ENCODE measurements at regions not wholly inside any gene's neighbourhood (a gene's known extent, or its start where the extent isn't known, plus 50 kb on each side); places are given as distances from the start of the nearest gene placed in this dataset.
"Not testable (repeated sequence)": the region's sequence is repeated elsewhere in the genome, so short reads cannot be mapped to it uniquely, and the experiment has no call there.

- H3K36me3 ChIP-seq (ENCODE audit: control insufficient read depth in 2 of 2, extremely low read depth in 1 of 2, insufficient read depth in 1 of 2, low read length in 1 of 2); H3K4me3 Mint-ChIP-seq; H3K4me1 ChIP-seq (ENCODE audit: control insufficient read depth in 1 of 2, extremely low read depth in 1 of 2, insufficient read depth in 2 of 2, low read length in 2 of 2); CTCF ChIA-PET; H3K27me3 ChIP-seq (replicated peaks in 1 of 2; ENCODE audit: control insufficient read depth in 2 of 2, extremely low read depth in 1 of 2, insufficient read depth in 2 of 2, low read length in 1 of 2); H3K4me1 Mint-ChIP-seq; H3K4me3 ChIP-seq (ENCODE audit: control insufficient read depth in 1 of 2, extremely low read depth in 1 of 2, low read length in 1 of 2); H3K9me3 Mint-ChIP-seq; POLR2A ChIA-PET; ATAC-seq (replicated peaks in 1 of 4); H3K27ac Mint-ChIP-seq; DNase-seq; H3K27ac ChIP-seq (ENCODE audit: low read length); H3K36me3 Mint-ChIP-seq; H3K9me3 ChIP-seq: not testable (repeated sequence)
- WGBS (ENCODE audit: insufficient coverage): no CpG with 5 or more reads among the region's 1 CpG
- H3K27me3 Mint-ChIP-seq: peaks cover 21 to 39% of the 10 kb centered on the region in 2 donors
Observed at GRCh38 chr9:62815436-62815835, 1625.6 kb downstream of the SPATA31A7 start.

GRCh38 chr9:62816331-62816730 lies 1626.5 kb downstream of the SPATA31A7 start:
- H3K4me3 Mint-ChIP-seq; H3K9me3 ChIP-seq; H3K4me1 ChIP-seq (ENCODE audit: control insufficient read depth in 1 of 2, extremely low read depth in 1 of 2, insufficient read depth in 2 of 2, low read length in 2 of 2); H3K27ac Mint-ChIP-seq; H3K9me3 Mint-ChIP-seq; H3K4me3 ChIP-seq (ENCODE audit: control insufficient read depth in 1 of 2, extremely low read depth in 1 of 2, low read length in 1 of 2); CTCF ChIA-PET; H3K27me3 ChIP-seq (replicated peaks in 1 of 2; ENCODE audit: control insufficient read depth in 2 of 2, extremely low read depth in 1 of 2, insufficient read depth in 2 of 2, low read length in 1 of 2); H3K27ac ChIP-seq (ENCODE audit: low read length); POLR2A ChIA-PET; DNase-seq; H3K36me3 Mint-ChIP-seq; ATAC-seq (replicated peaks in 1 of 4); H3K36me3 ChIP-seq (ENCODE audit: control insufficient read depth in 2 of 2, extremely low read depth in 1 of 2, insufficient read depth in 1 of 2, low read length in 1 of 2); H3K4me1 Mint-ChIP-seq: not testable (repeated sequence)
- H3K27me3 Mint-ChIP-seq: peaks cover 17 to 34% of the 10 kb centered on the region in 2 donors

GRCh38 chr9:62817214-62817613 lies 1627.4 kb downstream of the SPATA31A7 start:
- not testable (repeated sequence) for H3K27ac Mint-ChIP-seq, H3K36me3 Mint-ChIP-seq

GRCh38 chr9:62822185-62822584 lies 1632.3 kb downstream of the SPATA31A7 start:
- H3K27me3 ChIP-seq (replicated peaks in 1 of 2; ENCODE audit: control insufficient read depth in 2 of 2, extremely low read depth in 1 of 2, insufficient read depth in 2 of 2, low read length in 1 of 2); ATAC-seq (replicated peaks in 1 of 4); H3K9me3 Mint-ChIP-seq; CTCF ChIA-PET; H3K4me3 ChIP-seq (ENCODE audit: control insufficient read depth in 1 of 2, extremely low read depth in 1 of 2, low read length in 1 of 2); DNase-seq; POLR2A ChIA-PET; H3K9me3 ChIP-seq; H3K27ac ChIP-seq (ENCODE audit: low read length); H3K4me1 Mint-ChIP-seq; H3K27ac Mint-ChIP-seq; H3K4me3 Mint-ChIP-seq; H3K4me1 ChIP-seq (ENCODE audit: control insufficient read depth in 1 of 2, extremely low read depth in 1 of 2, insufficient read depth in 2 of 2, low read length in 2 of 2); H3K36me3 Mint-ChIP-seq; H3K36me3 ChIP-seq (ENCODE audit: control insufficient read depth in 2 of 2, extremely low read depth in 1 of 2, insufficient read depth in 1 of 2, low read length in 1 of 2): not testable (repeated sequence)
- H3K27me3 Mint-ChIP-seq: peaks cover 6 to 16% of the 10 kb centered on the region in 2 donors
- no CpG with 5 or more reads among the region's 3 CpGs for WGBS (ENCODE audit: insufficient coverage)

More at GRCh38 chr9:62817214-62817613, 1627.4 kb downstream of the SPATA31A7 start:
- H3K36me3 ChIP-seq (ENCODE audit: control insufficient read depth in 2 of 2, extremely low read depth in 1 of 2, insufficient read depth in 1 of 2, low read length in 1 of 2); H3K9me3 Mint-ChIP-seq; CTCF ChIA-PET; H3K4me1 Mint-ChIP-seq; POLR2A ChIA-PET; H3K4me3 ChIP-seq (ENCODE audit: control insufficient read depth in 1 of 2, extremely low read depth in 1 of 2, low read length in 1 of 2); H3K9me3 ChIP-seq; H3K4me1 ChIP-seq (ENCODE audit: control insufficient read depth in 1 of 2, extremely low read depth in 1 of 2, insufficient read depth in 2 of 2, low read length in 2 of 2); H3K4me3 Mint-ChIP-seq; H3K27me3 ChIP-seq (replicated peaks in 1 of 2; ENCODE audit: control insufficient read depth in 2 of 2, extremely low read depth in 1 of 2, insufficient read depth in 2 of 2, low read length in 1 of 2); ATAC-seq (replicated peaks in 1 of 4); DNase-seq; H3K27ac ChIP-seq (ENCODE audit: low read length): not testable (repeated sequence)
- no CpG with 5 or more reads among the region's 3 CpGs for WGBS (ENCODE audit: insufficient coverage)
- H3K27me3 Mint-ChIP-seq: peaks cover 17 to 34% of the 10 kb centered on the region in 2 donors

GRCh38 chr9:62827957-62828907 lies 1638.4 kb downstream of the SPATA31A7 start:
- H3K4me3 Mint-ChIP-seq; H3K9me3 ChIP-seq; H3K27me3 ChIP-seq (replicated peaks in 1 of 2; ENCODE audit: control insufficient read depth in 2 of 2, extremely low read depth in 1 of 2, insufficient read depth in 2 of 2, low read length in 1 of 2); POLR2A ChIA-PET; H3K27ac Mint-ChIP-seq; H3K36me3 ChIP-seq (ENCODE audit: control insufficient read depth in 2 of 2, extremely low read depth in 1 of 2, insufficient read depth in 1 of 2, low read length in 1 of 2); ATAC-seq (replicated peaks in 1 of 4); H3K36me3 Mint-ChIP-seq; H3K27ac ChIP-seq (ENCODE audit: low read length); H3K4me1 Mint-ChIP-seq; DNase-seq; H3K4me3 ChIP-seq (ENCODE audit: control insufficient read depth in 1 of 2, extremely low read depth in 1 of 2, low read length in 1 of 2); CTCF ChIA-PET; H3K4me1 ChIP-seq (ENCODE audit: control insufficient read depth in 1 of 2, extremely low read depth in 1 of 2, insufficient read depth in 2 of 2, low read length in 2 of 2); H3K9me3 Mint-ChIP-seq: not testable (repeated sequence)
- H3K27me3 Mint-ChIP-seq: peaks cover 4 to 17% of the 10 kb centered on the region in 2 donors
- WGBS (ENCODE audit: insufficient coverage): no CpG with 5 or more reads among the region's 2 CpGs

GRCh38 chr9:62830829-62831459 lies 1641.1 kb downstream of the SPATA31A7 start:
- H3K4me1 Mint-ChIP-seq; H3K4me3 Mint-ChIP-seq; H3K36me3 ChIP-seq (ENCODE audit: control insufficient read depth in 2 of 2, extremely low read depth in 1 of 2, insufficient read depth in 1 of 2, low read length in 1 of 2); H3K4me3 ChIP-seq (ENCODE audit: control insufficient read depth in 1 of 2, extremely low read depth in 1 of 2, low read length in 1 of 2); ATAC-seq (replicated peaks in 1 of 4); DNase-seq; H3K4me1 ChIP-seq (ENCODE audit: control insufficient read depth in 1 of 2, extremely low read depth in 1 of 2, insufficient read depth in 2 of 2, low read length in 2 of 2); H3K9me3 ChIP-seq; H3K36me3 Mint-ChIP-seq; CTCF ChIA-PET; H3K27ac Mint-ChIP-seq; POLR2A ChIA-PET; H3K27me3 ChIP-seq (replicated peaks in 1 of 2; ENCODE audit: control insufficient read depth in 2 of 2, extremely low read depth in 1 of 2, insufficient read depth in 2 of 2, low read length in 1 of 2); H3K27ac ChIP-seq (ENCODE audit: low read length); H3K9me3 Mint-ChIP-seq: not testable (repeated sequence)
- H3K27me3 Mint-ChIP-seq: peaks cover 4 to 15% of the 10 kb centered on the region in 2 donors
- WGBS (ENCODE audit: insufficient coverage): 56% methylated on average over 7 of the region's 27 CpGs

Measured in T-cell (primary cell).